ENCODE measurements at regions not wholly inside any gene's neighbourhood (a gene's known extent, or its start where the extent isn't known, plus 50 kb on each side); places are given as distances from the start of the nearest gene placed in this dataset.

GRCh38 chr5:152505442-152506042 is 100.5 kb upstream of the NMUR2 start:
- Mint-ChIP-seq H3K36me3 (ENCODE audit: low read depth, unreplicated experiment) (no peaks in the 10 kb centered on the region), H3K9me3 (ENCODE audit: unreplicated experiment) (no peaks in the 10 kb centered on the region), H3K27me3 (ENCODE audit: unreplicated experiment) (no peaks in the 10 kb centered on the region), H3K4me3 (ENCODE audit: unreplicated experiment) (no peak overlapping the region), H3K27ac (ENCODE audit: unreplicated experiment) (no peak overlapping the region), H3K4me1 (ENCODE audit: unreplicated experiment) (peaks cover 9% of the 10 kb centered on the region)
- peak; percentile 56 for DNase-seq (ENCODE audit: low spot score)
- peak; percentile 66 for TF ChIP-seq CTCF (IDR thresholded peaks at IDR 0.05; ENCODE audit: unreplicated experiment)

GRCh38 chr5:152511120-152511519 is 106.0 kb upstream of the NMUR2 start:
- TF ChIP-seq CTCF (IDR thresholded peaks at IDR 0.05; ENCODE audit: unreplicated experiment): no peak
- Mint-ChIP-seq H3K4me3 (ENCODE audit: unreplicated experiment) (no peak overlapping the region), H3K4me1 (ENCODE audit: unreplicated experiment) (peaks cover 9% of the 10 kb centered on the region), H3K9me3 (ENCODE audit: unreplicated experiment) (no peaks in the 10 kb centered on the region), H3K27me3 (ENCODE audit: unreplicated experiment) (no peaks in the 10 kb centered on the region), H3K36me3 (ENCODE audit: low read depth, unreplicated experiment) (no peaks in the 10 kb centered on the region), H3K27ac (ENCODE audit: unreplicated experiment) (no peak overlapping the region)
- DNase-seq (ENCODE audit: low spot score): no peak

- DNase-seq (ENCODE audit: low spot score): no peak
Observed at GRCh38 chr5:152511531-152512132, 106.6 kb upstream of the NMUR2 start.

GRCh38 chr5:152514827-152515397 is 109.8 kb upstream of the NMUR2 start:
- H3K27ac Mint-ChIP-seq (ENCODE audit: unreplicated experiment): no peak overlapping the region
- H3K4me3 Mint-ChIP-seq (ENCODE audit: unreplicated experiment): no peak overlapping the region

More at GRCh38 chr5:152511531-152512132, 106.6 kb upstream of the NMUR2 start:
- no peak overlapping the region for H3K27ac Mint-ChIP-seq (ENCODE audit: unreplicated experiment)
- no peak for TF ChIP-seq CTCF (IDR thresholded peaks at IDR 0.05; ENCODE audit: unreplicated experiment)
- H3K4me1 Mint-ChIP-seq (ENCODE audit: unreplicated experiment): peaks cover 9% of the 10 kb centered on the region
- H3K27me3 Mint-ChIP-seq (ENCODE audit: unreplicated experiment): no peaks in the 10 kb centered on the region
- H3K9me3 Mint-ChIP-seq (ENCODE audit: unreplicated experiment): no peaks in the 10 kb centered on the region
- no peaks in the 10 kb centered on the region for H3K36me3 Mint-ChIP-seq (ENCODE audit: low read depth, unreplicated experiment)
- H3K4me3 Mint-ChIP-seq (ENCODE audit: unreplicated experiment): no peak overlapping the region

More at GRCh38 chr5:152514827-152515397, 109.8 kb upstream of the NMUR2 start:
- no peak for DNase-seq (ENCODE audit: low spot score)
- H3K9me3 Mint-ChIP-seq (ENCODE audit: unreplicated experiment): no peaks in the 10 kb centered on the region
- no peak for TF ChIP-seq CTCF (IDR thresholded peaks at IDR 0.05; ENCODE audit: unreplicated experiment)
- H3K36me3 Mint-ChIP-seq (ENCODE audit: low read depth, unreplicated experiment): no peaks in the 10 kb centered on the region
- no peaks in the 10 kb centered on the region for H3K27me3 Mint-ChIP-seq (ENCODE audit: unreplicated experiment)
- no peaks in the 10 kb centered on the region for H3K4me1 Mint-ChIP-seq (ENCODE audit: unreplicated experiment)
